ENCODE measurements at regions not wholly inside any gene's neighbourhood (a gene's known extent, or its start where the extent isn't known, plus 50 kb on each side); places are given as distances from the start of the nearest gene placed in this dataset.

DNA sequence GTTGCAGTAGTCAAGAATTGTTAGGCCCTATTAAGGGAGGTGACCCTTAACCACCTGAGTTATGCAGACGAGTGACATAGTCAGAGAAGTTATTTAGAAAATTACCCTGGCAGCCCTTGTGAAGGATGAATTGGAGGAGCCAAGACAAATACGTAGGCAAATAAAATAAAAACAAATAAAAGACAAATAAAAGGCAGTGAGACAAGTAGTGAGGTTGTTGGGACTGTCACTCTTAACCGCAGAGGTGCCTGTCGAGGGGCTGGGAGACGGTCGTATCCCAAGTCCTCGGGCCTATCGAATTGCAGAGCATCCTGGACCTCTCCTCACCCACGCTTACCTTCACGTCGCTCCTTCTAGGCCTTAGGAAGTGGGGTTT lies 58.0 kb upstream of the ZC4H2 start:
- DNase-seq (ENCODE audit: low spot score): no peak
